Iris pigment epithelial cell (primary cell): ENCODE measurements at regions not wholly inside any gene's neighbourhood (a gene's known extent, or its start where the extent isn't known, plus 50 kb on each side); places are given as distances from the start of the nearest gene placed in this dataset.
"Not testable (repeated sequence)": the region's sequence is repeated elsewhere in the genome, so short reads cannot be mapped to it uniquely, and the experiment has no call there.

ENCODE experiments used
- DNase-seq: peaks from one replicate; pipeline ENCODE4 v3.0.0-alpha.2; 2011; ENCODE audit warnings: low read depth

DNA sequence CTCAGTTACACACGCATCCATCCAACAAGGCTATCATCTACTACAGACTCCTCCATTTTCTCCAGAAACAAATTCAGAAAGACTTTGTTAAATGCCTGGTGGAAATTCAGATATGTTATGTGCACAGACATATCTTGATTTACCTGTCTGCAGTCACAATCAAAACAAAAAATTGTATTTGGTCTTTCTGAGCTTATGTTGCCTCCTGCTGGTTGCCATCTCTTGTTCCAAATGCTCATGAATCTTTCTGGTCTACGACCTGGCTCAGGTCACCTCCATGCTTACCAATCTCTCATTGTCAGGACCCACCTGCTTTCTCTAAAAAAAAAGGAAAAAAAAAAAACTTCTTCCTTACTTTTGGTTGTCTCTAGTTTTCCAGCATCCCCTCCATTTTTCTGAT lies 169.2 kb upstream of the PLXNC1 start:
- peak; percentile 67 for DNase-seq

DNA sequence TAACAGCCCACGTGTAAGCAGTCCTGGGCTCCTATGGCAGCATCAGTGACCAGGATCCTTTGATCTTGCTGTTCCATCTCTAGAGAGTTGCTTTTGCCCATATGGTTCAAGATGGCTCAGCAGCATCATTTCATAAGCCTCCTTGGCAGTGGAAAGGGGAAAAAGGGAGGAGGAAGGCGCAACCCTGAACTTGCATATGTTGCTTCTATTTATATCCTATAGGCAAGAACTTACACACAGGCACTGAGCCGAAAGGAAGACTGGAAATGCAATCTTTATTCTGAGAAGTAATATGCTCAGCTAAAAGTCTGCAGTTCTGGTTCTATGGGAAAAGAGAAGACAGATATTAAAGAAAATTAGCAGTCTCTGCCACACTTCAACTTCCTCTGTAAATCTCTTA lies 167.7 kb upstream of the PLXNC1 start:
- no peak for DNase-seq

DNA sequence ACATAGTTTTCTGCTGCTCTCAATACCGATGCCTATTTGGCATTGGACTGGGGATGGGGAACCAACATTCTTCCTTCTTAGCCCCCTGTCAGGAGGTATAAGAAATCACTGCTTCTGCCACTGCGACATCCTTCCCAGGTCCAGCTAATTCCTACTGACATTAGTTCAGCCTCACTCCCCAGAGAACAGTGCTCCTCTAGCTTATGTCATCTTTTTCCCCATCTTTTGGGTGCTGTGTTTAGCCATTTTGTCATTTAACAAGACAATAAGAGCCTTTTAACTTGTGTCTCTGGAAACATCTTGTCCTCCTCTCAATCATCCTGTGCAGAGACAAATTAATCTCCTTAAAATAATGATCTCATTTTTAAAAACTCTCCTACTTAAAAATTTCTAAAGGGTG lies 167.0 kb upstream of the PLXNC1 start:
- no peak for DNase-seq

DNA sequence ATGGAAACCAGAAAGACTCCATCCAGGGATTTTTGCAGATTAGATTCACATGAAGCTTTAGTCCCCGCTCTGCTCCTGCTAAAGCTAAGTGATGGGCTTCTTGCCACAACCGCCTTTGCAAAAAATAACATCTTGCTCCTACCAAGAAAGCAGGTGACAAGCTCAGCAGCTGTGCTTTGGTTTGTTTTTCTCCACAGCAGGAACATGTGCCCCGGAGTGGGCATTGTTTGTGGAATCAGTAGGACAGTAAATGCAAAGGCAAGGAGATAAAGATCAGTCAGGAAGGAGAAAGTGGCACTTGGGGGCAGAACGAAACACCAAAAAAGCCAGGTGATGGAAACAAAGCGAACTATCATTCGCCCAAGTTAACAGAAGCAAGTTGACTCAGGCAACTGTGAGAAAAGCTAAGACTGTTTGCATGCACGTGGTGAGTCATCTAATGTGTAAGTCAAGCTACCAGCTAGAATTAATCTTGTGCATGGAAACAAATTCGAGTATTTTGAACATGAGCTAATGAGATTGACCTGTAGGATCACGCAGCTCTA lies 165.5 kb upstream of the PLXNC1 start:
- peak; percentile 90 for DNase-seq

DNA sequence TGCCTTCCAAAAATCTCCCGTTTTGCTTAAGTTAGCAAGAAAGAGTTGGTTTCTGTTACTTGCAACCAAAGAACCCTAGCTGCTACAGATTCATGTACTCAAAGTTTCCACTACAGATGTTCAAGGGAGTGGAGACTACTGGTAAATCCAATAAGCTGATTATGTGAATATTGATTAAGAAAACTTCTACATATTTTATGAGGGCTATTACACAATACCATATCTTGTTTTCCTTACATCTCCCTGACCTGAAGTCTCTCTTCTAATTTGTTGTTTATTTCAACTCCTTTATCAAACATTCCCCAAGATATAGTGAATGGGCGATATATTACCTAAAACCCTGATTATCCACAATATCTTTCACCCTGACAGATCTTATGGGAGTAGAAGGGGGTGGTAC lies 164.4 kb upstream of the PLXNC1 start:
- DNase-seq = no peak

DNA sequence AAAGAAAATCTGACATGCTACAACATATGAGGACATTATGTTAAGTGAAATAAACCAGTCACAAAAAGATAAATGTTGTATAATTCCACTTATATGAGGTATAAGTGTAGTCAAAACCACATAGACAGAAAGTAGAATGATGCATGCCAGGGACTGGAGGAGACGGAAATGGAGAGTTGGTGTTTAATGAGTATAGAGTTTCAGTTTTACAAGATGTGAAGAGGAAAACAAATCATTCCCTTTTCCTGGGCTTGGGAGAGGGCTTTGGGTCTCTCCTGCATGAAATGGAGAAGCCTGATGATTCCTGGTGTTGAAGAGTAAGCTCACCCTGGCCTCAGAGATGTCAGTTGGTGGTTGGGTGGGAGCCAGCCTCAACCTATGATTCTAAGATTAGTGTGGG lies 158.4 kb upstream of the PLXNC1 start:
- no peak for DNase-seq

DNA sequence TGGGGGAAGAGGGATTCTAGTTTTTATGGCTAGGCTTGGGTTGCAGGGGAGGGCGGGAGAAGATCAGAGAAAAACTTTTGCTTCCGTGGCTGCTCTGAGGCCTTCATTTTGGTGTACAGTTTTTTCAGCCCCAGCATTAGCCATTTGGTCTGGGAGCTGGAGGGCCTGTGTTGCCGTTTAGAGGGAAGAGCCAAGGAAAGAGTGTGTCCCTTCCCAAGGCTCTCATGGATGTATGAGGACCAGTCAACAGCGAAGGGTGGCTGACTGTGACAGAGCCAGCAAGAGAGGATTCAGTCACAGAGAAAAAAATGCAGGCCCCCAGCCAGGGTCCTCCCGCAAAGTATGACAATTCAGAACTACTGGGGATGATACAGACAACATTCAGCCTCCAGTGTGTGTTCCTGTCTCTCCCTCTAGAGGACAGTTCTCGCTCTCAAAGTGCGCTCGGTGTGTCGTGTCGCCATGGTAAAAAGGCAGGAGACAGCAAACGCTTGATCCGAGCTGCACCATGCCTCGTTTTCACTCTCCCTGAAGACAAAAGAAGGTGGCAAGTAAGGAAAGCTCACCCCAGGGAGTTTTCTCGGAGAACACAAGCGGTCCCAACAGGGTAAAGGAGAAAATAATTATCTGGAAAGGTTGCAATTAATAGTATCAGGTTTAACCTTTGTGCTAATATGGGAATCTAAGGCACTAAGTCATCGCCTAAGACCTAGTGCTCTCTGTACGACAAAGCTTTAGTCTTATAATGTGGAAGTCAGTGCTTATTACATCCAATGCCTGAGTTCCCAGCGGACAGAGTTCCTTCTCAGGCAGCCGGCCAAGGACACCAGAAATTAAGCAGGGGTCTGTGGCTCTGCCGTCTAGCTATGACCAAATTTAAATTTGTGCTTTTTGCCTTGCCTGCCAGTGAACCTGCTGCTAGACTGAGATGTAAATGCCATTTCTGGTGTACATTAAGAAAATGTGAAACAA lies 157.3 kb upstream of the PLXNC1 start:
- peak; percentile 60 for DNase-seq

DNA sequence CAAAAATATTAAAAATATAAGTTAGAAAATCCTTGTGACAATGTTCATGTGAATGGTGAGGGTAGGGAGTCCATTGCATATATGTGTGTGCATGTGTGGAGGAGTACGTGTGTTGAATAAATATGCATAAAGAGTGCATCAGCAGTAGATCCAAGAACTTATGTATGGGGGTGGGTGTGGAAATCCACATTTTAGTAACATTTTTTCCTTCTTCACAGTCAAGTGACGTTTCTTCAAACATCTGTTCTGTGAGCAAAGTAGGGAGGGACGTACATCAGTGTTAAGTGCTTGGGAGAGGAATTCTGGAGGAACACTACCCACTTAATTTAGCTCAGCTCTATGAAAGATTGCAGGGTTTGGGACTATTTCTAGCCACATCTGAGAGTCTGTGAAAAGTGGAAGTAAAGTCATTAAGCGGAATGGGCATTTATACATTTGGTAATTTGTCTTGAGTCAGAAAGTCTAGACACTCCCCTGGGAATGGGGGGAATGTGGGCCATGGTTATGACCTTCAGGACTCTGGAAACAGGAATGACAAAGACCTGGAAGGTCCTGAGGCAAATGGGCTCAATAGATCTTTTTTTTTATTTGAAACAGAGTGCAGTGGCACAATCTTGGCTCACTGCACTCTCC lies 156.4 kb upstream of the PLXNC1 start:
- no peak for DNase-seq

DNA sequence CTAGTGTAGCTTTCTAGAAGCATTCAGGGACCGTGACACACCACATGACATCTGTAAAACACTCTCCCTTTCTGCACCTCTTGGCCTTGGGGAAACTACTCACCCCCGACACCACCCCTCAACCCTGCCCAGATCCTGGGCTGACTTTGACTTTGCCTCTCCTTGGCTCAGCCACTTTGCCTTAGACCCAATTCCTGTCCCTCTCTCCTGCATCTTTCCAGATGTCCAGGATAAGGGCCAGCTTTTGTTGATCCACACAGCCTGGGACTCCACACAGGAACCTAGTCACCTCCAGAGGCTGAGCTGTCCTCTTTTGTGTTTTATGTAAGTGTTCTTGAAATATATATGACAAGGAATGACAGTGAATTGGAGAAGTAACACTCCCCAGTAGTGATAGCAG lies 153.7 kb upstream of the PLXNC1 start:
- DNase-seq = no peak

DNA sequence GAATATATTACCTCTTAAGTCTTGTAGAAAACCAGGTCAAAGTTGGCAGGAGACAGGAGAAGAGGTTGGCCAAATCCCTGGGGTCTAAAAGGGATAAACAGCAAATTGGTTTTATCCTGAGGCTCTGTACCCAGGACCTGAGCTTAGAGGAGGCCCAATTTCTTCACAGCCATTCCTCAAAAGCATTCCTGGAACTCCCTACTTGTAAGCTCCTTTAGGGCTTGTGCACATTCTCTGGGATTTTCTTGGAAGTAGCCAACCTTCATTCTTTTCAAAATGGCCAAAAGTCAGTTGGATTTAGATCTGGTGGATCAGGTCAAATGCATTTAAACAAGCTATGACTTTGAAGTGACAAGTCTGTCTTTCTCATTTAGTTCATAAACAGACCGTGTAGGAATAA lies 152.1 kb upstream of the PLXNC1 start:
- DNase-seq = no peak

DNA sequence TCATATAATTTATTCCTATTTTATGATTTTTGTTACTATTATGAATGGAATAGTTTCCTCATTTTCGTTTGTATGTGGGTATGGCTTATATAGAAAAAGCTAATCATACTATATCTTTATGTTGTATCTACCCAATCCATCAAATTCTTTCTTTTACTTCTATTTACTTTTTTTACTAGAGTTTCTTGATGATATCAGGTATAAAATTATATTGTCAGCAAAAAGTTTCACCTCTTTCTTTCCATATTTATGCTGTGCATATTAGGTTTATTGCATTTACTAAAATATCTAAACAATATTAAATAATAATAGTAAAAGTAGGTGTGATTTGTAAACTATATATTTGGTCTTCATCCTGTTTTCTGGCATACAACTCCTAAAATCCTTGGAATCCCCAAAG lies 146.7 kb upstream of the PLXNC1 start:
- DNase-seq = no peak

DNA sequence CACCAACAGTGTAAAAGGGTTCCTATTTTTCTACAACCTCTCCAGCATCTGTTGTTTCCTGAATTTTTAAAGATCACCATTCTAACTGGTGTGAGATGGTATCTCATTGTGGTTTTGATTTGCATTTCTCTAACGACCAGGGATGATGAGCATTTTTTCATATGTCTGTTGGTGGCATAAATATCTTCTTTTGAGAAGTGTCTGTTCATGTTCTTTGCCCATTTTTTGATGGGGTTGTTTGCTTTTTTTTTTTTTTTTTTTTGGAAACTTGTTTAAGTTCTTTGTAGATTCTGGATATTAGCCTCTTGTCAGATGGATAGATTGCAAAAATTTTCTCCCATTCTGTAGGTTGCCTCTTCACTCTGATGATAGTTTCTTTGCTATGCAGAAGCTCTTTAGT lies 145.5 kb upstream of the PLXNC1 start:
- not testable (repeated sequence) for DNase-seq

DNA sequence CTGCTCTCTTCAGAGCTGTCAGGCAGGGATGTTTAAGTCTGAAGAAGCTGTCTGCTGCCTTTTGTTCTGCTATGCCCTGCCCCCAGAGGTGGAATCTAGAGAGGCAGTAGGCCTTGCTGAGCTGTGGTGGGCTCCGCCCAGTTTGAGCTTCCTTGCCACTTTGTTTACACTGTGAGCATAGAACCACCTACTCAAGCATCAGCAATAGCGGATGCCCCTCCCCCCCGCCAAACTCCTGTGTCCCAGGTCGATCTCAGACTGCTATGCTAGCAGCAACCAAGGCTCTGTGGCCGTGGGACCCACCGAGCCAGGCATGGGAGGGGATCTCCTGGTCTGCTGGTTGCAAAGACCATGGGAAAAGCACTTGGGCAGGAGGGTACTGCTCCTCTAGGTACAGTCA lies 140.5 kb upstream of the PLXNC1 start:
- DNase-seq = not testable (repeated sequence)

DNA sequence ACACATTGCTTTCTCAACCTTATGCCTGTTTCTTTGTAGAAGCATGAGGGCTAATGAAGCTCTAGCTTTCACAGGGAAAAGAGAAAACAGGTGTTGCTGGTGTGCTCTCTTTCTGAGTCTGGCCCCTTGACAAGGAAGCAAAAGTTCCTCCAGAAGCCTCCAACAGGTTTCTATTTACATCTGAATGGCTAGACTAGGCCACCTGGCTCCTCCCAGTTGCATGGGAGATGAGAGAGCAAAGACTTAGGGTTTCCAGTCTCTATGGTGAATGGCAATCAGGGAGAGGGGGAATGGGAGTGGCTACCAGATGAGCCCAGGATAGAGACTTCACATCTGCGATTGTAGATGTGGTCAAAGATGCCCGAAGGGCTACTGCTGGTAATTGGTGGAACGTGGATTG lies 138.1 kb upstream of the PLXNC1 start:
- DNase-seq = no peak

DNA sequence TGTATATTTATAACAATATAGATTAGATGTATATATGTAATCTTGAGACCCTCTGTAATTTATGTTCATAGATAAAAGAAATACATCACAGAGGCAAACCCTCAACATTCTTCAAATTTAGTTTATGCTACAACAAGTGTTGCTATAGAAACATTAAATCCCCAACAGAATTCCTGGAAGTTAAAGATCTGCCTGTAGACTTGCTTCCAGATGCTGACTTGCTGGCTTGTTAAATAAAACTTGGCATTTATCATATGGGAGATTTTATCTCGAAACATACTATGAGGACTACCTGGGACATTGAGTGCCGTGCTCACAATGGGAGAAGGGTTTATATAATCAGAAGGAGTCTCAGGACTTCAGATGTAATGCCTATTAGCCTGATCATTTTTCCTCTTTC lies 136.3 kb upstream of the PLXNC1 start:
- no peak for DNase-seq

DNA sequence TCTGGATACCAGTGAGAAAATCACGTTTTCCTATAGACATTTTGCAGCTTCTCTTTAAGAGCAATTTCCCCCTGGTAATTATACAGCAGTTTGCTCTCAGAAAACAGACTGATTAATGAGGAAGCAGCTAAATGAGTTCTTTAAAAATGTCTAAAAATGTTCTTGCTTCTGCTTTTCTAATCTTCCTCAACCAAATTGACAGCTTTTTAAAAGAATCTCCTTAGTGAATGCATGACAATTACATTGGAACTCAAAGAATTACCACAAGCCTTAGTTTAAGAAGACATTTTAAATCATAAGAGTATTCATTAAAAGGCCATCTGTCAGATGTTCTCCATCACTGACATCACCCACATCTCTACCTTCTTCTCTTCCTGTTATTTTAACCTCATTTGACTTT lies 135.8 kb upstream of the PLXNC1 start:
- no peak for DNase-seq

DNA sequence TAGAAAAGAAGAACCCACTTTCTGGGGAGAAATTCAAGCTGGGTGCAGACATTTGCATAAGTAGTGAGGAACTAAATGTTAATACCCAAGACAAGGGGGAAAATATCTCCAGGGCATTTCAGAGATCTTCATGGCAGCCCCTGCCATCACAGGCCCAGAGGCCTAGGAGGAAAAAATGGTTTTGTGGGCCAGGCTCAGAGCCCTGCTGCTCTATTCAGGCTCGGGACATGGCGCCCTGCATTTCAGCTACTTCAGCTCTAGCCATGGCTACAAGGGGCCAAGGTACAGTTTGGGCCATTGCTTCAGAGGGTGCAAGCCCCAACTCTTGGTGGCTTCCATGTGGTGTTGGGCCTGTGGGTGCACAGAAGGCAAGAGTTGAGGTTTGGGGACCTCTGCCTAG lies 131.1 kb upstream of the PLXNC1 start:
- DNase-seq = not testable (repeated sequence)

DNA sequence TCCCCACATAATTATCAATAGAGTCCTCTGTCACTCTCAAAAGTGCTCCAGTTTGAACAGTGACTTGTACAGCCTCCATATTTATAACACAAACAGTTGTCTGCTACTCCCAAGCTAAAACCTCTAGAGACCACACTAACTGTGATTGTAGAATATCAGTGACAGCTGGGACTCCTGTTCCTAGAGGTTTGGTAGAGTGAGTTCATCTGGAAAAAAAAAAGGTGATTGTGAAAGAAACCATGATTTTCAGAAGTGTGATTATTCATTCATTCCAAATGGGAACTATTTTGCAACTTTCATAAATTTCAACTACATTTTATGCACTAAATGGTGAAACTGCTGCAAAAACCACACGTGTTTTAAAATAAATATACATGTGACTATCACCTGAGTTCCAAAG lies 128.0 kb upstream of the PLXNC1 start:
- DNase-seq = peak; percentile 32

DNA sequence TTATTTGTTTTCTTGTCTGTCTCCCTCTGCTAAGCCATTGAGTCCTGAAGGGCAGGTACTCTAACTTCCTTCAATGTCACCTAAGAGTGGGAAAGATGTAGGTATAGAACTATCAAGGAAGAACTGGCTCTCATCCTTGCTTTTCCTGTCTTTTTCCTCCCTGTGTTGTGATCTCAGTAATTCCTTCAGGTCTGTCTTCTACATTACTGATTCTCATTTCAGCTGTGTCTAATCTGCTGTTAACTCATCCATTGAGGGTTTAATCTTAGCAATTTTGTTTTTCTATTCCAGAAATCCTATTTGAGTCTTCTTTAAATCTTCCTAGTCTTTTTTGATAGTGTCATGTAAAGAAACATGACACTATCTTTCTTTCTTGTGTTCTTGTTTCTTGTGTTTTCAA lies 124.5 kb upstream of the PLXNC1 start:
- DNase-seq = no peak

DNA sequence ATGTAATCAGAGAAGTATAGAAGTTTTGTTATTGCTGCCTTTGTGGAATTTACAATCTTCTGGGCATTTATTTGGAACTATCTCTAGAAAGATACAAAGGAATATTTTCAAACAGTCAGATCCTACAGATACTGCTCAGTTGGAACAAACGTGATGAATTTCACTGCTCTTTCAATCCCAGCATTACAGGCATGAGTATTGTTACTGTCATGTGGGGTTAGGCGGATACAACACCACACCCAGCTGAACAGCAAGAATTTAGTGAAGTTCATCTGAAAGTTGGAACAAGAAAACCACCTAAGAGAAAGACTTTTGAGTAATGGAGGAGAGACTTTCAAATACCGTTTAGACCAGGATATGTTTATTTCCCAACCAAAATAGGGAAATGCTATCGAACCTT lies 123.3 kb upstream of the PLXNC1 start:
- DNase-seq = no peak

DNA sequence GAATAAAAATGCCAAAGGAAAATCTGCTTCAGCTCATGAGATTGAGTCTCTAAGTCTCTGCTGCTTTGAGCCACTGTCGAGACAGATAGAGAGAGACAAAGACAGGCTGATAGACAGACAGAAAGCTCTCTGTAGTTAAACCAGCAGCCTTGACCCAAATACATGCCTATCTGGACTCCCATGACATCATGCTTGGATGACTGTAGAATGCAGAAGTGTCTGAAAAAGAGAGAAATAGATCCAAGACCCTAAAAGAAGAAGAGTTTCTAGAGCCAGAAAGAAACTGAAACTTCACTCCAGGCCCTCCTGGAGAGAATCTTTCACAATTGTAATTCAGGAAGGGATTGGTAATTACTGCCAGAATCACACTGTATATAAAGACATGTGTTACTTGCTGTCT lies 122.6 kb upstream of the PLXNC1 start:
- peak; percentile 16 for DNase-seq

DNA sequence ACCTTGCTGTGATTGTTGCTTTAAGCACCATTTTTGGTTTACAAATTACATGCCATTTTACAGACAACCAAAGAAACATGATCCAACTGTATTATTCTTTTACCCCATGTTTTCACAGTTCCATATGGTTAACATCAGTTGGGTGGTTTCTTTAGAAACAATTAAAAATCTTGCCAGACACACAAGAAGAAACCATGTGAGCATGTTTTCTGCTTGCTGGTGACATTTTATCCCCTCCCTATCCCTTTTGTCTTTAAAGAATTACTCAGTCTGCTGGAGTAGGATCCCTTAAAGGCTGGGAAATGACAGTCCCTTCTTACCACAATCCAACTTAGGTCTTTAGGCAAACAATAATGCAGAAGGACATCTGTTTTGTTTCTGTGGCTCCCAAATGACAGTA lies 121.8 kb upstream of the PLXNC1 start:
- DNase-seq = no peak

DNA sequence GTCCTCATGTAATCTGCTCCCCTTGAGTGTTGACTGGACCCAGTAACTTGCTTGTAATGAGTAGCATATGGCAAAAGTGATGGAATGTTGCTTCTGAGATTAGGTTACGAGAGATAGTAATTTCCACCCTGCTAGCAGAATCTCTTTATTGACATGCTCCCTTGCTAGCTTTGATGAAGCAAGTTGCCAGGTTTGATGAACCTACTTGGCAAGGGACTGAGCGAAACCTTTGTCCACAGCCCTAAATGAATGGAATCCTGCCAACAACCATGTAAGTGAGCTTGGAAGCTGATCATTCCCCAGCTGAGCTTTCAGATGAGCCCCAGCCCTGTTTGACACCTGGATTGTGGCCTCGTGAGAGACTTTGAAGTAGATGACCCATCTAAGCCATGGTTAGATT lies 120.8 kb upstream of the PLXNC1 start:
- no peak for DNase-seq
